ENCODE measurements at regions not wholly inside any gene's neighbourhood (a gene's known extent, or its start where the extent isn't known, plus 50 kb on each side); places are given as distances from the start of the nearest gene placed in this dataset.

- no peak overlapping the region for H3K56ac ChIP-seq (ENCODE audit: insufficient read length, low read depth, low read length)
- no peak overlapping the region for H3K27ac ChIP-seq (ENCODE audit: insufficient read length, low read depth, low read length)
- Mint-ChIP-seq H3K27me3 (ENCODE audit: low read depth) (peaks cover 1% of the 10 kb centered on the region; the same call in 1 of the 2 replicates), H3K9me3 (peaks cover 2 to 7% of the 10 kb centered on the region in 2 experiments; a peak in 2 of 5 replicates), H3K36me3 (ENCODE audit: insufficient read depth in 1 of 3, low read depth in 3 of 3) (no peaks in the 10 kb centered on the region; a peak in 1 of 7 replicates), H3K27ac (no peak overlapping the region), H3K4me3 (no peak overlapping the region), H3K4me1 (no peaks in the 10 kb centered on the region)
- H3K4me2 ChIP-seq (ENCODE audit: insufficient read depth, insufficient read length, low read length), result no peak overlapping the region
- no peaks in the 10 kb centered on the region for H4K20me1 ChIP-seq (ENCODE audit: control insufficient read depth, insufficient read depth, insufficient read length)
- H3K79me1 ChIP-seq (ENCODE audit: insufficient read depth, low read depth, low read length, poor library complexity, severe bottlenecking), result no peaks in the 10 kb centered on the region
- no peak for DNase-seq
- no peak overlapping the region for H3T11ph ChIP-seq (ENCODE audit: low read length)
- WGBS (ENCODE audit: extremely low coverage, insufficient read length, low lambda C conversion rate), result no CpG with 5 or more reads among the region's 1 CpG
- no peak overlapping the region for H2AFZ ChIP-seq (ENCODE audit: low read length)
- no peak overlapping the region for H2BK120ac ChIP-seq (ENCODE audit: low read depth, low read length, poor library complexity, severe bottlenecking)
- no peaks in the 10 kb centered on the region for H3K4me1 ChIP-seq (ENCODE audit: insufficient read depth, low read length)
- no peaks in the 10 kb centered on the region for H3K23me2 ChIP-seq (ENCODE audit: insufficient read length, low read depth, low read length, poor library complexity, severe bottlenecking)
- no peak overlapping the region for H2BK12ac ChIP-seq (ENCODE audit: insufficient read length, low read depth, low read length)
- no peak overlapping the region for H3K14ac ChIP-seq (ENCODE audit: insufficient read depth, low read length)
- H3K27me3 ChIP-seq (ENCODE audit: insufficient read depth, low read length), result no peaks in the 10 kb centered on the region
- H3K79me2 ChIP-seq (ENCODE audit: insufficient read depth, low read length), result no peaks in the 10 kb centered on the region
- no peak overlapping the region for H2AK5ac ChIP-seq (ENCODE audit: insufficient read length, low read length)
- no peak overlapping the region for H4K8ac ChIP-seq (replicated peaks; ENCODE audit: insufficient read length, low read depth, low read length)
- no peak overlapping the region for H3K4ac ChIP-seq (ENCODE audit: low read depth, low read length)
- no peak overlapping the region for H3K18ac ChIP-seq (ENCODE audit: insufficient read length, low read depth, low read length)
- H2BK15ac ChIP-seq (ENCODE audit: low read depth, low read length), result no peak overlapping the region
- no peak overlapping the region for H4K91ac ChIP-seq (ENCODE audit: insufficient read length, low read depth, low read length)
- H3K9ac ChIP-seq (ENCODE audit: extremely low read depth, insufficient read length, low read length), result no peak overlapping the region
- no peak overlapping the region for H4K5ac ChIP-seq (ENCODE audit: insufficient read length, low read depth, low read length)
- no peak overlapping the region for H2BK20ac ChIP-seq (ENCODE audit: low read depth, low read length, poor library complexity, severe bottlenecking)
- no peak overlapping the region for H3K23ac ChIP-seq (ENCODE audit: insufficient read length, low read depth, low read length)
- H2BK5ac ChIP-seq (ENCODE audit: insufficient read length, low read length), result no peak overlapping the region
- H3K9me3 ChIP-seq (ENCODE audit: control insufficient read depth, low read depth, low read length), result no peaks in the 10 kb centered on the region
- TF ChIP-seq CTCF (conservative IDR thresholded peaks at IDR 0.05), result no peak
These were observed 269.1 kb upstream of the GLI3 start for GRCh38 chr7:42506097-42506496.
